ENCODE measurements at regions not wholly inside any gene's neighbourhood (a gene's known extent, or its start where the extent isn't known, plus 50 kb on each side); places are given as distances from the start of the nearest gene placed in this dataset.
"Not testable (repeated sequence)": the region's sequence is repeated elsewhere in the genome, so short reads cannot be mapped to it uniquely, and the experiment has no call there.

- WGBS, 2 donors, result 82 to 93% methylated on average over 7 of the region's 7 CpGs
- Histone ChIP-seq H3K4me3 (no peak overlapping the region), H3K27me3 (ENCODE audit: control insufficient read depth in 3 of 3, insufficient read depth in 3 of 3, low read length in 2 of 3) (no peaks in the 10 kb centered on the region), H3K9ac (ENCODE audit: insufficient read depth in 1 of 2, low read length in 2 of 2) (no peak overlapping the region), H3K36me3 (ENCODE audit: control insufficient read depth in 4 of 4, insufficient read depth in 4 of 4, low read length in 4 of 4) (no peaks in the 10 kb centered on the region), H3K27ac (ENCODE audit: low read depth in 1 of 2, low read length in 1 of 2) (no peak overlapping the region), H3K4me1 (ENCODE audit: control insufficient read depth in 5 of 5, insufficient read depth in 5 of 5, low read length in 5 of 5) (no peaks in the 10 kb centered on the region), H3K9me3 (ENCODE audit: control insufficient read depth in 4 of 4, insufficient read depth in 3 of 4, low read length in 3 of 4) (peaks cover 0 to 5% (median 1%) of the 10 kb centered on the region in 4 donors)
- TF ChIP-seq CTCF (IDR thresholded peaks at IDR 0.05; ENCODE audit: control extremely low read depth, extremely low read depth), result no peak
- ATAC-seq (ENCODE audit: insufficient read depth, low FRiP score) (no peak), DNase-seq (no peak)
Observed at GRCh38 chr19:14322889-14323463, 58.3 kb upstream of the ADGRE5 start.

GRCh38 chr19:14320253-14320652 is 61.0 kb upstream of the ADGRE5 start:
- 89 to 92% methylated on average over 3 of the region's 3 CpGs for WGBS, 2 donors
- no peak for DNase-seq
- no peak for ATAC-seq (ENCODE audit: insufficient read depth, low FRiP score)
- Histone ChIP-seq H3K4me3 (no peak overlapping the region), H3K9me3 (ENCODE audit: control insufficient read depth in 4 of 4, insufficient read depth in 3 of 4, low read length in 3 of 4) (peaks cover 0 to 3% (median 1%) of the 10 kb centered on the region in 4 donors), H3K27ac (ENCODE audit: low read depth in 1 of 2, low read length in 1 of 2) (no peak overlapping the region), H3K9ac (ENCODE audit: insufficient read depth in 1 of 2, low read length in 2 of 2) (no peak overlapping the region), H3K27me3 (ENCODE audit: control insufficient read depth in 3 of 3, insufficient read depth in 3 of 3, low read length in 2 of 3) (no peaks in the 10 kb centered on the region), H3K4me1 (ENCODE audit: control insufficient read depth in 5 of 5, insufficient read depth in 5 of 5, low read length in 5 of 5) (no peaks in the 10 kb centered on the region), H3K36me3 (ENCODE audit: control insufficient read depth in 4 of 4, insufficient read depth in 4 of 4, low read length in 4 of 4) (no peaks in the 10 kb centered on the region)
- TF ChIP-seq CTCF (IDR thresholded peaks at IDR 0.05; ENCODE audit: control extremely low read depth, extremely low read depth), result no peak

- WGBS, 2 donors, result 95 to 97% methylated on average over 6 of the region's 6 CpGs
- ATAC-seq (ENCODE audit: insufficient read depth, low FRiP score); H3K27ac ChIP-seq (ENCODE audit: low read depth in 1 of 2, low read length in 1 of 2); H3K36me3 ChIP-seq (ENCODE audit: control insufficient read depth in 4 of 4, insufficient read depth in 4 of 4, low read length in 4 of 4); H3K9me3 ChIP-seq (ENCODE audit: control insufficient read depth in 4 of 4, insufficient read depth in 3 of 4, low read length in 3 of 4); DNase-seq; H3K4me1 ChIP-seq (ENCODE audit: control insufficient read depth in 5 of 5, insufficient read depth in 5 of 5, low read length in 5 of 5); H3K27me3 ChIP-seq (ENCODE audit: control insufficient read depth in 3 of 3, insufficient read depth in 3 of 3, low read length in 2 of 3); H3K4me3 ChIP-seq; H3K9ac ChIP-seq (ENCODE audit: insufficient read depth in 1 of 2, low read length in 2 of 2): not testable (repeated sequence)
Observed at GRCh38 chr19:14319720-14320119, 61.5 kb upstream of the ADGRE5 start.

GRCh38 chr19:14318873-14319272 is 62.4 kb upstream of the ADGRE5 start:
- Histone ChIP-seq H3K27ac (ENCODE audit: low read depth in 1 of 2, low read length in 1 of 2) (no peak overlapping the region), H3K9ac (ENCODE audit: insufficient read depth in 1 of 2, low read length in 2 of 2) (no peak overlapping the region), H3K36me3 (ENCODE audit: control insufficient read depth in 4 of 4, insufficient read depth in 4 of 4, low read length in 4 of 4) (no peaks in the 10 kb centered on the region), H3K9me3 (ENCODE audit: control insufficient read depth in 4 of 4, insufficient read depth in 3 of 4, low read length in 3 of 4) (peaks cover 0 to 3% (median 0%) of the 10 kb centered on the region in 4 donors), H3K4me1 (ENCODE audit: control insufficient read depth in 5 of 5, insufficient read depth in 5 of 5, low read length in 5 of 5) (no peaks in the 10 kb centered on the region), H3K4me3 (no peak overlapping the region), H3K27me3 (ENCODE audit: control insufficient read depth in 3 of 3, insufficient read depth in 3 of 3, low read length in 2 of 3) (no peaks in the 10 kb centered on the region)
- WGBS, 2 donors, result 36 to 46% methylated on average over 12 of the region's 12 CpGs
- ATAC-seq (ENCODE audit: insufficient read depth, low FRiP score), result no peak
- no peak for TF ChIP-seq CTCF (IDR thresholded peaks at IDR 0.05; ENCODE audit: control extremely low read depth, extremely low read depth)
- DNase-seq, result no peak

All from lung (tissue), 11 donors.